Choroid plexus epithelial cell (primary cell): ENCODE measurements at regions not wholly inside any gene's neighbourhood (a gene's known extent, or its start where the extent isn't known, plus 50 kb on each side); places are given as distances from the start of the nearest gene placed in this dataset.

Source experiments
- DNase-seq: peaks from one replicate; pipeline ENCODE4 v3.0.0-alpha.2; 2010; ENCODE audit warnings: low read depth
- H3K4me3 ChIP-seq: 2 replicates; pipeline ENCODE4 v1.5.1; 2011; ENCODE audit warnings: low read depth, mild to moderate bottlenecking, control low read depth, low read length, moderate library complexity
- CTCF ChIP-seq: conservative IDR thresholded peaks from 2 replicates; pipeline ENCODE4 v1.5.1; 2011; ENCODE audit warnings: low read depth, mild to moderate bottlenecking, control low read depth, inconsistent platforms, low read length, moderate library complexity

GRCh38 chr12:113598815-113599406, 127.2 kb upstream of the LHX5 start:
- DNase-seq = no peak
- TF ChIP-seq CTCF = no peak
- no peak overlapping the region for H3K4me3 ChIP-seq

GRCh38 chr12:113594967-113595366, 123.3 kb upstream of the LHX5 start:
- DNase-seq = no peak
- TF ChIP-seq CTCF = no peak
- no peak overlapping the region for H3K4me3 ChIP-seq

- no peak for DNase-seq
- TF ChIP-seq CTCF = no peak
- no peak overlapping the region for H3K4me3 ChIP-seq
Measured at GRCh38 chr12:113591480-113591974, 119.9 kb upstream of the LHX5 start.

- no peak for DNase-seq
- TF ChIP-seq CTCF = no peak
- H3K4me3 ChIP-seq = no peak overlapping the region
Measured at GRCh38 chr12:113589437-113589836, 117.8 kb upstream of the LHX5 start.

GRCh38 chr12:113587720-113588119, 116.0 kb upstream of the LHX5 start:
- H3K4me3 ChIP-seq = no peak overlapping the region
- no peak for TF ChIP-seq CTCF
- DNase-seq = no peak

DNA sequence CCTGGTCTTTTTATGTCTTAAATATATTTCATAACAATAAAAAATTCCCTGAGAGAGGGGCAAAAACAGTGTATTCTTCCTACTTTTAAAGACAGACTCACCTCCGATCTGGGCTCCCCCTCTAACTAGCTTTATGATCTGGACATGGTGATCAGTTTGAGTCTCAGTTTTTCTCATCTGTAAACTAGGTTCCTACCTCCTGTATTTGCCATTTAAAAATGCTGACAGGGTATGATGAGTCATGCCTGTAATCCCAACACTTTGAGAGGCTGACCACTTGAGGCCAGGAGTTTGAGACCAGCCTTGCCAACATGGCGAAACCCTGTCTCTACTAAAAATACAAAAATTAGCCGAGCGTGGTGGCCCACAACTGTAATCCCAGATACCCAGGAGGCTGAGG, 114.8 kb upstream of the LHX5 start:
- DNase-seq = no peak
- TF ChIP-seq CTCF = no peak

DNA sequence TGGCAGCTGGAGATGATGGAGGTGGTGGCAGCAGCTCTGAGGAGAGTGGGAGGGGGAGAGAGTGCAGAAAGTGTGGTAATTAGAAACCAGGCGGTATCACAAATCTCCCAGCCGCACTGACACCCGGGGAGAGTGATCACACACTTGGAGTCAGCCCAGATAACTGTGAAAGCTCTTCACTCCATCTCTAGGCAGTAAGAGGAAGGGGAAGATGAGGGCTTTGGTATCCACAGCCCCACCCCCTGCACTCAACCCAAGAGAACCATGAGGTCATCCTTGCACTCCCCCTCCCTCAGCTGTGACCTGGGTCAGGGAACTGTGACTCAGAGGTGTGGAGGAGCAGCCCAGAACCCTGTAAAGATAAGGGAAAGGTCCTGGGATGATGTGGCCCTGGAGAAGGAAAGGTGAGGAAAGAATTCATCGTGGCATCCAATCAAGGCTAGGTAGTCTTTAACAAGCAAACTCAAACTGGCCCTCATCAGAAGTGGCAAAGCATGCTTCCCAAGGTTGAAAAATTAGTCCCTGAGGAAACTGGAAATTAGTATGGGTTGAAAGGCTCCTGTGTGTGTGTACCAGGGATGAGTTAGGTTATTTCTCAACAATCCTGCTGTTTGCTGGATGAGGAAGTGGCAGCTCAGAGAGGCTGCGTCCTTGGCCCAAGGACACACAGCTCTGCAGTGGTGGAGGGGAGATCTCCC, 111.0 kb upstream of the LHX5 start:
- no peak for DNase-seq
- TF ChIP-seq CTCF = no peak
- H3K4me3 ChIP-seq = no peak overlapping the region

More for the DNA sequence above, 114.8 kb upstream of the LHX5 start:
- no peak overlapping the region for H3K4me3 ChIP-seq
